PC-9 (cell line): ENCODE measurements at regions not wholly inside any gene's neighbourhood (a gene's known extent, or its start where the extent isn't known, plus 50 kb on each side); places are given as distances from the start of the nearest gene placed in this dataset.

Source experiments
- EZH2 ChIP-seq: fragments of 200-600 bp; sonication (generic); IDR thresholded peaks from 2 replicates; pipeline ENCODE4 v1.8.0; 2017; ENCODE audit warnings: antibody characterized with exemption, low read depth
- TF ChIP-seq, protein P1 (sequence below): fragments of 200-600 bp; sonication (generic); conservative IDR thresholded peaks from 2 replicates; pipeline ENCODE4 v1.6.1; 2017; ENCODE audit warnings: mixed run types, antibody characterized with exemption, mild to moderate bottlenecking, moderate library complexity

GRCh38 chr6:125511809-125512396 lies 210.1 kb upstream of the HDDC2 start:
- TF ChIP-seq, protein P1, sequence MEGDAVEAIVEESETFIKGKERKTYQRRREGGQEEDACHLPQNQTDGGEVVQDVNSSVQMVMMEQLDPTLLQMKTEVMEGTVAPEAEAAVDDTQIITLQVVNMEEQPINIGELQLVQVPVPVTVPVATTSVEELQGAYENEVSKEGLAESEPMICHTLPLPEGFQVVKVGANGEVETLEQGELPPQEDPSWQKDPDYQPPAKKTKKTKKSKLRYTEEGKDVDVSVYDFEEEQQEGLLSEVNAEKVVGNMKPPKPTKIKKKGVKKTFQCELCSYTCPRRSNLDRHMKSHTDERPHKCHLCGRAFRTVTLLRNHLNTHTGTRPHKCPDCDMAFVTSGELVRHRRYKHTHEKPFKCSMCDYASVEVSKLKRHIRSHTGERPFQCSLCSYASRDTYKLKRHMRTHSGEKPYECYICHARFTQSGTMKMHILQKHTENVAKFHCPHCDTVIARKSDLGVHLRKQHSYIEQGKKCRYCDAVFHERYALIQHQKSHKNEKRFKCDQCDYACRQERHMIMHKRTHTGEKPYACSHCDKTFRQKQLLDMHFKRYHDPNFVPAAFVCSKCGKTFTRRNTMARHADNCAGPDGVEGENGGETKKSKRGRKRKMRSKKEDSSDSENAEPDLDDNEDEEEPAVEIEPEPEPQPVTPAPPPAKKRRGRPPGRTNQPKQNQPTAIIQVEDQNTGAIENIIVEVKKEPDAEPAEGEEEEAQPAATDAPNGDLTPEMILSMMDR = no peak
- TF ChIP-seq EZH2 = no peak
